ENCODE measurements at regions not wholly inside any gene's neighbourhood (a gene's known extent, or its start where the extent isn't known, plus 50 kb on each side); places are given as distances from the start of the nearest gene placed in this dataset.

- no peaks in the 10 kb centered on the region for H3K27me3 ChIP-seq (ENCODE audit: control insufficient read depth, insufficient read depth, low read length)
- no peak overlapping the region for H3K4me3 ChIP-seq (ENCODE audit: low read depth, low read length)
- no peak overlapping the region for H3K9ac ChIP-seq (ENCODE audit: low read depth, low read length)
- H3K9me3 ChIP-seq (ENCODE audit: control insufficient read depth, insufficient read depth, low read length), result no peaks in the 10 kb centered on the region
- H3K4me1 ChIP-seq (ENCODE audit: control insufficient read depth, insufficient read depth, low read length), result no peaks in the 10 kb centered on the region
- no peaks in the 10 kb centered on the region for H3K36me3 ChIP-seq (ENCODE audit: control insufficient read depth, insufficient read depth, low read length)
Measured at GRCh38 chr12:66859751-66860440, 181.0 kb upstream of the GRIP1 start.

DNA sequence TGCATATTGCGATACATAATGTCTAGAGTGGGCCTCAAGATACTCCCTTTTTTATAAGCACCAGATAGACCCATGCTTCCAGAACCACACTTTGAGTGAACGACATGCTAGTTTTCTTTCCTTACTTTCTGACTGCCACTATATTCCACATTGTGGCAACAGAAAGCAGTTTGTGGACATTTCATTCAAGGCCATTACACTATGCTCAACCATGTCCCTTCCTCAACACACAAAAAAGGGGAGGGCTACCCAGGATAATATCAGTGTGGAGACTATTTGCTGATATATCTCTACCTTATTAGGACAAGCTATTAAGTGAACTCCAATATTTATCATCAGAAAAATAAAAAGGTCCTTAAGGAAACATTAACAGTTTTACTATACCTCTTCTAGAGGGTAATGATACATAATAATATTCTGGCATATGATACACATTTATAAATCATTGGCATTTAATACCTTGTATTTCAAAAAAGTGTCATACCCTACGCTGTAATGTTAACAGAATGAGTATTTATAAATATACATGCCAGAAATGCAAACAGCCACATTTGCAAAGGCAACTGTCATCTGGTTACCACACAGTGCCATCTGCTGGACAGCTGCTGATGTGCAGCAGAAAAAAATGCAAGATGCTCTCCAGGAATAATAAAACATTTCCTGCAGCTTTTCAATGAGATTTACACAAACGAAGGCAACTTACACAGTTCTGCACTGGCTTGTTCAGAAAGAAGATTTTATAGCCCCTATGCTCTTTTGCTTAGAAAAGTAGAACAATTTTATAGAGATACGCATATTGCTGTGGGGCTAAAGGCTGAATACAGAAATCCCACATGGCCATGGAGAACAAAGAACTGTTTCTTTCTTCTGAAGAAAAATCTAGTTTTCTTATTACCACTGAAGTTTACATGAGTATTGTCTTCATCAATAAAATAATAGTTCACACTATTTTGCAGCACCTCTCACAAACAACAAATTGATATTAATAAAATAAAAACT lies 182.2 kb upstream of the GRIP1 start:
- Histone ChIP-seq H3K9me3 (ENCODE audit: control insufficient read depth, insufficient read depth, low read length) (no peaks in the 10 kb centered on the region), H3K4me3 (ENCODE audit: low read depth, low read length) (no peak overlapping the region), H3K9ac (ENCODE audit: low read depth, low read length) (no peak overlapping the region), H3K4me1 (ENCODE audit: control insufficient read depth, insufficient read depth, low read length) (no peaks in the 10 kb centered on the region), H3K27me3 (ENCODE audit: control insufficient read depth, insufficient read depth, low read length) (no peaks in the 10 kb centered on the region), H3K36me3 (ENCODE audit: control insufficient read depth, insufficient read depth, low read length) (no peaks in the 10 kb centered on the region)

- H3K4me3 ChIP-seq (ENCODE audit: low read depth, low read length), result no peak overlapping the region
- no peak overlapping the region for H3K9ac ChIP-seq (ENCODE audit: low read depth, low read length)
- no peaks in the 10 kb centered on the region for H3K36me3 ChIP-seq (ENCODE audit: control insufficient read depth, insufficient read depth, low read length)
- H3K9me3 ChIP-seq (ENCODE audit: control insufficient read depth, insufficient read depth, low read length), result no peaks in the 10 kb centered on the region
- H3K4me1 ChIP-seq (ENCODE audit: control insufficient read depth, insufficient read depth, low read length), result no peaks in the 10 kb centered on the region
- H3K27me3 ChIP-seq (ENCODE audit: control insufficient read depth, insufficient read depth, low read length), result no peaks in the 10 kb centered on the region
Measured at GRCh38 chr12:66862356-66862985, 183.6 kb upstream of the GRIP1 start.

DNA sequence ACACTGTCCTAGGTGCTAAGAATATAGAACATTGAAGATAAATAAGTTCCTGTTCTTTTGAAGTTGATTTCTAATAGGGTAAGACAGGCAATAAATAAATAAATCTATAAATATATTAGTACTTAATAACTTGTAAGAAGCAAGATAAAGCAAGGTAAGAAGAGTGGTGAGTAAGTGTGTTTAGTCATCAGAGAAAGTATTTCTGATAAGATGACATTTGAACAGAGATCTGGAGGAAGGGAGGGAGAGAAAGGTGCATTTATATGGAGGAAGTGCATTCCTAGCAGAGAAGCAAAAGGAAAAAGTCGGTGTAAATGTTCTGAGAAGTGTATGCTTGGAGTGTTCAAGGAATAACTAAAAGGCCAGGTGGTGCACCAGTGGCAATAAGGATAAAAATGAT lies 184.4 kb upstream of the GRIP1 start:
- Histone ChIP-seq H3K36me3 (ENCODE audit: control insufficient read depth, insufficient read depth, low read length) (no peaks in the 10 kb centered on the region), H3K4me1 (ENCODE audit: control insufficient read depth, insufficient read depth, low read length) (no peaks in the 10 kb centered on the region), H3K9ac (ENCODE audit: low read depth, low read length) (no peak overlapping the region), H3K27me3 (ENCODE audit: control insufficient read depth, insufficient read depth, low read length) (no peaks in the 10 kb centered on the region), H3K9me3 (ENCODE audit: control insufficient read depth, insufficient read depth, low read length) (no peaks in the 10 kb centered on the region), H3K4me3 (ENCODE audit: low read depth, low read length) (no peak overlapping the region)

DNA sequence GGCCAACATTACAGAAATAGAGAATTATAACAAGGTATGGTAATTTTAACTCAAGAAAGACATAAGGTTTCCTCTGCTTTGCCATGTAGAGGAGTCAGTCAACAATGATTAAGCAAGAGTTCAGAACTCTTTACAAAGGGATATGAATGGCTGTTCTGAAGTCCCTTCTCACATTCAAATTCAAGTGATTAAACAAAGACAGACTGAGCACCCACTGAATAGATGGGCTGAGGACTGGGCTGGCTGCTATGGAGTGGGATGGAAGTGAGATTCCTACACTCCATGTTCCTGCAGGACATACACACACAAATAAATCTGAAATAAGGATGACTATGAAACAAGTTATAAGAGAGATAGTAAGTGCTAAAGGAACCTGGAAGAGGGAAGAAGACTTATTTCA lies 199.0 kb upstream of the GRIP1 start:
- no peaks in the 10 kb centered on the region for H3K27me3 ChIP-seq (ENCODE audit: control insufficient read depth, insufficient read depth, low read length)
- no peak overlapping the region for H3K4me3 ChIP-seq (ENCODE audit: low read depth, low read length)
- peaks cover 31% of the 10 kb centered on the region for H3K4me1 ChIP-seq (ENCODE audit: control insufficient read depth, insufficient read depth, low read length)
- H3K9me3 ChIP-seq (ENCODE audit: control insufficient read depth, insufficient read depth, low read length), result no peaks in the 10 kb centered on the region
- no peak overlapping the region for H3K9ac ChIP-seq (ENCODE audit: low read depth, low read length)
- no peaks in the 10 kb centered on the region for H3K36me3 ChIP-seq (ENCODE audit: control insufficient read depth, insufficient read depth, low read length)

- Histone ChIP-seq H3K4me1 (ENCODE audit: control insufficient read depth, insufficient read depth, low read length) (peaks cover 41% of the 10 kb centered on the region), H3K4me3 (ENCODE audit: low read depth, low read length) (no peak overlapping the region)
Measured at GRCh38 chr12:66879409-66879808, 200.5 kb upstream of the GRIP1 start.

GRCh38 chr12:66881386-66881785 lies 202.5 kb upstream of the GRIP1 start:
- no peak overlapping the region for H3K4me3 ChIP-seq (ENCODE audit: low read depth, low read length)
- H3K9ac ChIP-seq (ENCODE audit: low read depth, low read length), result no peak overlapping the region
- H3K4me1 ChIP-seq (ENCODE audit: control insufficient read depth, insufficient read depth, low read length), result peaks cover 39% of the 10 kb centered on the region
- no peaks in the 10 kb centered on the region for H3K9me3 ChIP-seq (ENCODE audit: control insufficient read depth, insufficient read depth, low read length)
- no peaks in the 10 kb centered on the region for H3K36me3 ChIP-seq (ENCODE audit: control insufficient read depth, insufficient read depth, low read length)
- H3K27me3 ChIP-seq (ENCODE audit: control insufficient read depth, insufficient read depth, low read length), result no peaks in the 10 kb centered on the region

More at GRCh38 chr12:66879409-66879808, 200.5 kb upstream of the GRIP1 start:
- H3K9me3 ChIP-seq (ENCODE audit: control insufficient read depth, insufficient read depth, low read length), result no peaks in the 10 kb centered on the region
- H3K9ac ChIP-seq (ENCODE audit: low read depth, low read length), result no peak overlapping the region
- H3K36me3 ChIP-seq (ENCODE audit: control insufficient read depth, insufficient read depth, low read length), result no peaks in the 10 kb centered on the region
- no peaks in the 10 kb centered on the region for H3K27me3 ChIP-seq (ENCODE audit: control insufficient read depth, insufficient read depth, low read length)

DNA sequence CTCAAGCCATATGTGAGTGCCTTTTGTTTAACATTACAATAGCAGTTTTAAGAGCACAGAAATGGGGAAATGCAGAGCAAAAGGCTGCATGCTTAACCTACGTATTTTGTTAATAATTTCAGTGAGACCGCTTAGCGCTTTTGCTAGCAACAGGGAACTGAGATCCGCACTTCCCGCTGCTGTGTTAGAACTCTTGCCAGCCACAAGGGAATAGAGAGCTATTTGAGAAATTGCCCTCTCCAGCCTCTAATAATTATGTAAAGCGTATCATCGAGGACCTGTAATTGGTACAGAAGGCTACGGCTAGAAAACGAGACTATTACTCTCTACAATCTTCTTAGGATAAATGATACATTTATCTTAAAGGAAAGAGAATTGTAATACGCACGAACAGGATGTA lies 205.2 kb upstream of the GRIP1 start:
- H3K9ac ChIP-seq (ENCODE audit: low read depth, low read length), result no peak overlapping the region
- H3K4me1 ChIP-seq (ENCODE audit: control insufficient read depth, insufficient read depth, low read length), result peaks cover 18% of the 10 kb centered on the region
- H3K27me3 ChIP-seq (ENCODE audit: control insufficient read depth, insufficient read depth, low read length), result no peaks in the 10 kb centered on the region
- H3K36me3 ChIP-seq (ENCODE audit: control insufficient read depth, insufficient read depth, low read length), result no peaks in the 10 kb centered on the region
- no peaks in the 10 kb centered on the region for H3K9me3 ChIP-seq (ENCODE audit: control insufficient read depth, insufficient read depth, low read length)
- H3K4me3 ChIP-seq (ENCODE audit: low read depth, low read length), result no peak overlapping the region

- peaks cover 10% of the 10 kb centered on the region for H3K4me1 ChIP-seq (ENCODE audit: control insufficient read depth, insufficient read depth, low read length)
- no peaks in the 10 kb centered on the region for H3K9me3 ChIP-seq (ENCODE audit: control insufficient read depth, insufficient read depth, low read length)
- H3K4me3 ChIP-seq (ENCODE audit: low read depth, low read length), result no peak overlapping the region
- H3K9ac ChIP-seq (ENCODE audit: low read depth, low read length), result no peak overlapping the region
- H3K36me3 ChIP-seq (ENCODE audit: control insufficient read depth, insufficient read depth, low read length), result no peaks in the 10 kb centered on the region
- H3K27me3 ChIP-seq (ENCODE audit: control insufficient read depth, insufficient read depth, low read length), result no peaks in the 10 kb centered on the region
Measured at GRCh38 chr12:66885115-66885875, 206.4 kb upstream of the GRIP1 start.

GRCh38 chr12:66896797-66897196 lies 217.9 kb upstream of the GRIP1 start:
- Histone ChIP-seq H3K4me1 (ENCODE audit: control insufficient read depth, insufficient read depth, low read length) (peaks cover 9% of the 10 kb centered on the region), H3K9ac (ENCODE audit: low read depth, low read length) (no peak overlapping the region), H3K27me3 (ENCODE audit: control insufficient read depth, insufficient read depth, low read length) (no peaks in the 10 kb centered on the region), H3K36me3 (ENCODE audit: control insufficient read depth, insufficient read depth, low read length) (no peaks in the 10 kb centered on the region), H3K4me3 (ENCODE audit: low read depth, low read length) (no peak overlapping the region), H3K9me3 (ENCODE audit: control insufficient read depth, insufficient read depth, low read length) (no peaks in the 10 kb centered on the region)
